ENCODE measurements at regions not wholly inside any gene's neighbourhood (a gene's known extent, or its start where the extent isn't known, plus 50 kb on each side); places are given as distances from the start of the nearest gene placed in this dataset.

GRCh38 chr1:164477343-164477742, 81.6 kb upstream of the PBX1 start:
- H2AK9ac ChIP-seq (replicated peaks; ENCODE audit: low read depth, low read length, poor library complexity): no peak overlapping the region
- H2BK20ac ChIP-seq (ENCODE audit: low read depth, low read length): no peak overlapping the region
- intact Hi-C loops (cut with micrococcal nuclease): no loop called here
- dilution Hi-C loops (cut with HindIII; ENCODE audit: low sequenced_read_pairs, unreplicated experiment): no loop called here
- ChIA-PET CTCF (no interaction called here), POLR2A (ENCODE audit: unreplicated experiment) (no interaction called here)
- H3K9me1 ChIP-seq (ENCODE audit: insufficient read depth, low read length): no peaks in the 10 kb centered on the region
- TF ChIP-seq RAD21 (IDR thresholded peaks at IDR 0.05; ENCODE audit: low read length) (no peak), MAZ (IDR thresholded peaks at IDR 0.05; ENCODE audit: borderline replicate concordance, low read depth, low read length) (no peak), MXI1 (IDR thresholded peaks at IDR 0.05; ENCODE audit: borderline replicate concordance, low read depth, low read length) (no peak), RCOR1 (IDR thresholded peaks at IDR 0.05; ENCODE audit: insufficient replicate concordance, low read length) (no peak)
- DNase-seq: no peak
- H3K56ac ChIP-seq (ENCODE audit: extremely low read depth, insufficient read depth, low read length): no peak overlapping the region
- H3K4me1 ChIP-seq (ENCODE audit: control insufficient read depth, insufficient read depth, low read length): no peaks in the 10 kb centered on the region
- H3K27ac ChIP-seq (ENCODE audit: insufficient read depth, low read length): no peak overlapping the region
- H3K4me2 ChIP-seq (ENCODE audit: low read depth, low read length): no peak overlapping the region
- no peak overlapping the region for H2AFZ ChIP-seq (replicated peaks; ENCODE audit: low read length, poor library complexity)
- in situ Hi-C loops (cut with MboI; ENCODE audit: low sequenced_read_pairs): no loop called here
- no peaks in the 10 kb centered on the region for H3K27me3 ChIP-seq (ENCODE audit: control insufficient read depth, insufficient read depth, low read length)
- H2BK15ac ChIP-seq (ENCODE audit: low read depth, low read length): no peak overlapping the region
- no peaks in the 10 kb centered on the region for H3K36me3 ChIP-seq (ENCODE audit: control insufficient read depth, insufficient read depth, low read length)
- H3K79me1 ChIP-seq (ENCODE audit: low read depth in 1 of 2, low read length in 2 of 2): no peaks in the 10 kb centered on the region
- WGBS, 2 experiments (ENCODE audit: extremely low coverage in 2 of 2, insufficient read length in 1 of 2): 60% methylated on average over 1 of the region's 4 CpGs; no CpG with 5 or more reads in 1 of the 2 experiments
- H3K9ac ChIP-seq (ENCODE audit: low read depth, low read length): no peak overlapping the region
- H2BK120ac ChIP-seq (ENCODE audit: low read depth, low read length): no peak overlapping the region
- H3K9me3 ChIP-seq (ENCODE audit: control insufficient read depth, insufficient read depth, low read length): no peaks in the 10 kb centered on the region
- no TSS peak for BruUV-seq (replicated peaks)
- no peak for ATAC-seq (ENCODE audit: low read depth)
- H4K20me1 ChIP-seq (ENCODE audit: insufficient read depth, low read length): no peaks in the 10 kb centered on the region
- no peak overlapping the region for H2AK5ac ChIP-seq (ENCODE audit: low read depth, low read length)
- no peak overlapping the region for H4K91ac ChIP-seq (ENCODE audit: insufficient read depth, low read depth, low read length)
- H3K23ac ChIP-seq (ENCODE audit: low read depth, low read length): no peak overlapping the region
- no peak overlapping the region for H3K4ac ChIP-seq (ENCODE audit: low read depth, low read length)
- no peak overlapping the region for H2BK5ac ChIP-seq (ENCODE audit: low read depth, low read length, poor library complexity, severe bottlenecking)
- no peak overlapping the region for H3K18ac ChIP-seq (ENCODE audit: low read depth, low read length)
- H3K4me3 ChIP-seq (ENCODE audit: insufficient read depth, low read depth, low read length): no peak overlapping the region
- H4K8ac ChIP-seq (ENCODE audit: low read depth in 2 of 2, low read length in 2 of 2): no peak overlapping the region
- H3K14ac ChIP-seq (replicated peaks; ENCODE audit: low read depth, low read length): no peak overlapping the region
- H4K5ac ChIP-seq (ENCODE audit: low read depth, low read length): no peak overlapping the region

All from IMR-90 (cell line).